H7 (cell line): ENCODE measurements at regions not wholly inside any gene's neighbourhood (a gene's known extent, or its start where the extent isn't known, plus 50 kb on each side); places are given as distances from the start of the nearest gene placed in this dataset.
"Not testable (repeated sequence)": the region's sequence is repeated elsewhere in the genome, so short reads cannot be mapped to it uniquely, and the experiment has no call there.

ENCODE experiments used
- DNase-seq: peaks from one replicate; pipeline ENCODE4 v3.0.0; 2012
- H3K27me3 ChIP-seq: 2 replicates; pipeline ENCODE4 v1.6.0; 2011; ENCODE audit warnings: mild to moderate bottlenecking, low read length; ENCODE audit not compliant: control insufficient read depth, insufficient read depth
- H3K36me3 ChIP-seq: replicated peaks from 2 replicates; pipeline ENCODE4 v1.5.1; 2011; ENCODE audit warnings: low read length; ENCODE audit not compliant: control insufficient read depth, insufficient read depth
- H3K4me3 ChIP-seq: 2 replicates; pipeline ENCODE4 v1.5.1; 2011; ENCODE audit warnings: low read depth, mild to moderate bottlenecking, control low read depth, low read length, moderate library complexity; ENCODE audit not compliant: insufficient read depth

DNA sequence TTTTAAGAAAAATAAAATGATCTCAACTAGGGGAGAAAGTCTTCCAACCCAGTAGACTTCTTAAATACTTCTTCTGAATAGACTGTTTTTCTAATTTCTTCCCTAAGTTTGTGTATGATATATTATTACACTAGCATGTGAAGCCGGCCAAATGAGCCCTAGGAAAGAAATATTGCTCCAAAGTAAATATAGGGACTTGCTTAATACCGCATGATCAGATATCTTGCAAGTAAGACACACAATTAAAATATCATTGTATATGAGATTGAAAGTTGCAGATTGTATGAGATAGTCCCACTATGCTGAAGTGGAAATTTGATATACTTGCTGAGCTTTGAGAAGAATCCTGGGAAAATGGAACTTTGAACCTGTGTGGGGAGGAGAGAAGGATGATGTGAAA lies 225.7 kb downstream of the BAMBI start:
- no peak overlapping the region for H3K4me3 ChIP-seq
- H3K36me3 ChIP-seq = no peaks in the 10 kb centered on the region
- no peak for DNase-seq
- no peaks in the 10 kb centered on the region for H3K27me3 ChIP-seq

DNA sequence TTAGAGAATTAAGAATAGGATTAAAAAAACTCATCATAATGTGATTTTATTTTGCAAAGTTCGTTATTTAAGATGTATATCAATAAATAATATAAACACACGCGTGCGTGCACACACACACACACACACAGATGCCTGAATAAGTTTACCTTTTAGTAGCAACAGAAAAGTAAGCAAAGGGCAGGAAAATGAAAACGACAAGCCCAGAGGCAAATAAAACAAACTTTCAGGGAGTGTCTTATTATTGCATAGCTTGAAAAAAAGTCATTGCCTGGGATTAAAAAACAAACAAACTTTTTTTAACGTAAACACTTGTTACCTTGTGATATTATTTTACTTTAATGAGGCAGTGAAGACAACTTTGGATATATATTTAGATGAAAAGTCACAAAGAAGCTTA lies 226.4 kb downstream of the BAMBI start:
- H3K27me3 ChIP-seq = no peaks in the 10 kb centered on the region
- no peak for DNase-seq
- no peak overlapping the region for H3K4me3 ChIP-seq
- H3K36me3 ChIP-seq = no peaks in the 10 kb centered on the region

DNA sequence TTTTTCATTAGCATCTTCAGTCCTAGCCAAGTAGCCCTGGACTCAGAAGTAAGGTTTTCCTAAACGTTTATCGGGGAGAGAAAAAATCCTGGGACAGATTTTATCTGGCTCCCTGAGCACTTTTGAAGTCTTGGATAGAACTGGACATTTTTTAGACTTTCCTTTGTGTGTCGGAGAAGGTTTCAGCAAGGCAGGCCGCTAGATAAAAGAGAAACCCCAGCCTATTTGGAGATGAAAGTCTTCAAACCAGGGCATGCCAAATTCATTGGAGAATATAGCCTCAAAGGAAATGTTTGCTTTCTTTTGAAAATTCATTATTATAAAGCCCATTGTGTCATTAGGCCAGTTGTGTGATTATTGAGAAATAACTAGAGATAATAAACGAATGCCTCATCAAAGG lies 228.1 kb downstream of the BAMBI start:
- DNase-seq = no peak
- H3K36me3 ChIP-seq = no peaks in the 10 kb centered on the region
- H3K27me3 ChIP-seq = no peaks in the 10 kb centered on the region
- H3K4me3 ChIP-seq = no peak overlapping the region

DNA sequence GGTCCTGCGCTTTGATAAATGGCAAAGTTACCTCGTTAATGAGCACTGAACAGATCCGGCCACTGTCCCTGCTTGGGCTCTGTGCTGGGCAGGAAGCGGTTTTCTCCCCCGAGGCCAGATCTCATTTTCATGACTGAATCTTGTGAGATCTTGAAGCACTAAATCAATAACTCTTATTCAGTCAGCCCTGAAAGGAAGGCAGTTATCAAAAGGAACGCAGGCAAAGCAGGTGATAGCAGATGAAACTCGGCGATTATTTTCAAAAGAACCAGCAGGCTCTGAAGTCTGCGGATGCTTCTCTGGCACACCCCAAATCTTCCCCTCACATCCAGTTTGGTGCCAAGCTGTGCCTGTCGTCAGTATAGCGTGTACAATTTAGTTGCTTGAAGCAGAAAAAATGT lies 228.7 kb downstream of the BAMBI start:
- H3K36me3 ChIP-seq = no peaks in the 10 kb centered on the region
- DNase-seq = no peak
- no peaks in the 10 kb centered on the region for H3K27me3 ChIP-seq
- no peak overlapping the region for H3K4me3 ChIP-seq

DNA sequence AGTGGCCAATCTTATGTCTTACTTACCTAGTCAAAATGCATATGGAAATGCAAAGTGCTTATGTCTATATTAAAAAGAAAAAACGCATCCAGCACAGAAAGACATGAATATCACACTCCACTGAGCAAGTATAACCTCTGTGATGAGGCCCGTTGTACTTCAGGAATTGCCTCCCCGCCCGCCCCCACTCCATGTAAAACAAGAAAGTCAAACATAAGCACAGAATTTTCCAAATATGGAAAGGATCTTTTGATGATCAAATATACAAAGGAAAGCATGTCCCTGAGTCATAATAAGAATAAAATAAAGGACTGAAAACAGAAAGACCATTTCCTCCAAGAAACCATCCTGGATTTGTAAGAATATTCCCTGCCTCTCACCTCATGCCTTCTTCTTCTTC lies 229.1 kb downstream of the BAMBI start:
- DNase-seq = no peak
- Histone ChIP-seq H3K4me3 (no peak overlapping the region), H3K36me3 (no peaks in the 10 kb centered on the region), H3K27me3 (no peaks in the 10 kb centered on the region)

DNA sequence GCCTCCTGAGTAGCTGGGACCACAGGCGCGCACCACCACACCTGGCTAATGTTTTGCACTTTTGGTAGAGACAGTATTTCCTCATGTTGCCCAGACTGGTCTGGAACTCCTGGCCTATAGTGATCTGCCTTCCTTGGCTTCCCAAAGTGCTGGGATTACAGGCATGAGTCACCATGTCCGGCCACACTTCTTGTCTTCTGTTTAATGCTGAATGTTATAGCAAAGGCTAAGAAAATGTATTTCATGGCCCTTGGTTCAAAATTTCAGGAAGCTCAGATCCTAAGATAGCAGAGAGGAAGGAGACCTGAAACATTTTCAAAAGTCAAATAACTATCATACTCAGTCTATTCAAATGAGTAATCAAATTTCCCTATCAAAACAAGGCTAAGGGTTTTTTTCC lies 229.6 kb downstream of the BAMBI start:
- Histone ChIP-seq H3K27me3 (no peaks in the 10 kb centered on the region), H3K4me3 (no peak overlapping the region), H3K36me3 (no peaks in the 10 kb centered on the region)
- no peak for DNase-seq

DNA sequence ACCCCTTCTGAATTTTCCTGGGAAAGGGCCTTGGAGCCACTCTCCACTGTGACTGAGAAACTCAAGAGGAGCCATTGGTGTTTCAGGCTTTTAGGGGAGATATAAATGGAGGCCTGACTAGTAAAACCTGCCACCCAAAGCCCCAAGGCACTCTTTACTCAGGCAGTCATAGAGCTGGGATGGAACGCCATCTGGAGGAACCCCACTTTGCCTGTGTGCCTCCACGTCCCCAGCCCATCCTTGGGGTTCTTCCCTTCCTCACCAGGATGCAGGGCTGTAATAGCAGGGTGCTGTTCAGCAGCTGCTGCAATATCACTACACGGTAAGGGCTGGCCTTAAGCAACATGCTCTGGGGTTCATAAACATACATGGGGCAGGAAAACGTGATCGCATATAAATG lies 232.6 kb downstream of the BAMBI start:
- no peak for DNase-seq
- H3K27me3 ChIP-seq = no peaks in the 10 kb centered on the region

DNA sequence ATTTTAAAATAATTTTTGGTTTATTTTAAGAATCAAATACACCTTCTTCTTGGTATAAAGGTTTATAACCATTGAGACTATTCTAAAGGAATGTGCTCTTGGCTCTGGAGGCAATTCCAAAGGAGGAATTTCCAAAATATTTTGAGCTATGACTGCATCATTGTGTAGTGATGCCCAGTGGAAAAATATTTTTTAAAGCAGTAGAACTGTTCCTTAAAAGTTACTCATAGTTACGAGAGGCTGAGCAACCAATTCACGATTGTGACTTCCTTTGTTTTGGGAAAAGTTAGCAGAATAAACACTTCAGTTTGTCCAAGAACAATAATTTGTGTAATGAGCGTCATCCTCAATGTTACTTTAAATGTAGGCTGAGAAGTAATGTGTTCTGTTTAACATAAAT lies 233.6 kb downstream of the BAMBI start:
- no peak for DNase-seq
- Histone ChIP-seq H3K27me3 (no peaks in the 10 kb centered on the region), H3K36me3 (no peaks in the 10 kb centered on the region), H3K4me3 (no peak overlapping the region)

More for the DNA sequence above, 232.6 kb downstream of the BAMBI start:
- Histone ChIP-seq H3K4me3 (no peak overlapping the region), H3K36me3 (no peaks in the 10 kb centered on the region)

DNA sequence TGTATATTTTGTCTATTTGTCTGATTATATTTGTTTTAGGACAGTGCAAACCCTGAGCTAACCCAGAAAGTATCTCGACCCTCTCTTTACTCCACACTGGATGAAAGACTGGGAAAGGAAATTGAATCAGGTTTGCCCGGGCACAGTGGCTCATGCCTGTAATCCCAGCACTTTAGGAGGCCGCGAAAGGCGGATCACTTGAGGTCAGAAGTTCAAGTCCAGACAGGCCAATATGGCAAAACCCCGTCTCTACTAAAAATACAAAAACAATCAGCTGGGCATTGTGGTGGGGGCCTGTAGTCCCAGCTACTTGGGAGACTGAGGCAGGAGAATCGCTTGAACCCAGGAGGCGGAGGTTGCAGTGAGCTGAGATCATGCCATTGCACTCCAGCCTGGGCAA lies 234.2 kb downstream of the BAMBI start:
- not testable (repeated sequence) for DNase-seq, H3K27me3 ChIP-seq, H3K4me3 ChIP-seq, H3K36me3 ChIP-seq

DNA sequence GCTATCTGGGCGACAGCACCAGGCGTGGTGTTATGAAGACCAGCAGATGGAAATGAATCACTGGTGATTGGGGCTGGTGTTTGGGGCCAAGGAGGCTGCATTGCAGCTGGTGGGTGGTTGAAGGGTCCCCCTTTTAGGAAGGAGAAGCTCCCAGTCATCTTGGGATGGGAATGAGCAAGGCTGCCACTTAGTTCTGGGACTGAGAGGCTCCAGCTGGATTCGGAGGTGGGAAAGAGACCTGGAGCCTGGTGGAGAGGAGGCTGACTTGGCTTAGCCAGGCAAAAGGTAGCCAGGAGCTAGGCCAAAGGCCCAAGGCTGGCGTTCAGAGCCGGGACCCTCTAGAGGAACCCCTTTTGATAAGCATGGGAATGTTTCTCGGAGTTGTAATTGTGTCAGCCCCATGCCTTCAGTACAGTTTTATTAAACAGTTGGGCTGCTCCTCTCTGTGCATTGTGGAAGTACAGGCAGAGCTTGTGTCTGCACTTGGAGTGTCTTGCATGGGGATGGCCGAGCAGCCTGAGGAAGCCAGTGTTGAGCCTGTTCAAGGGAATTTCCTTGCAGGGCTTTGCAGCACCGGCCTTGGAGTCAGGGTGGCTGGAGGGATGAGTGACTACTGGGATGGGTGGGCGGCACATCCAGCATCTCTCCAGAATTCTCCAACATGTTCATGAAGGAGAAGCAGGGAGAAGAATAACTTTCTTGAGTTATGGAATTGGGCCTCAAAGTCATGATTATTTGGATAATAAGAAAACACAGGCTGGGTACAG lies 234.9 kb downstream of the BAMBI start:
- Histone ChIP-seq H3K36me3 (no peaks in the 10 kb centered on the region), H3K4me3 (no peak overlapping the region), H3K27me3 (no peaks in the 10 kb centered on the region)
- DNase-seq = no peak

DNA sequence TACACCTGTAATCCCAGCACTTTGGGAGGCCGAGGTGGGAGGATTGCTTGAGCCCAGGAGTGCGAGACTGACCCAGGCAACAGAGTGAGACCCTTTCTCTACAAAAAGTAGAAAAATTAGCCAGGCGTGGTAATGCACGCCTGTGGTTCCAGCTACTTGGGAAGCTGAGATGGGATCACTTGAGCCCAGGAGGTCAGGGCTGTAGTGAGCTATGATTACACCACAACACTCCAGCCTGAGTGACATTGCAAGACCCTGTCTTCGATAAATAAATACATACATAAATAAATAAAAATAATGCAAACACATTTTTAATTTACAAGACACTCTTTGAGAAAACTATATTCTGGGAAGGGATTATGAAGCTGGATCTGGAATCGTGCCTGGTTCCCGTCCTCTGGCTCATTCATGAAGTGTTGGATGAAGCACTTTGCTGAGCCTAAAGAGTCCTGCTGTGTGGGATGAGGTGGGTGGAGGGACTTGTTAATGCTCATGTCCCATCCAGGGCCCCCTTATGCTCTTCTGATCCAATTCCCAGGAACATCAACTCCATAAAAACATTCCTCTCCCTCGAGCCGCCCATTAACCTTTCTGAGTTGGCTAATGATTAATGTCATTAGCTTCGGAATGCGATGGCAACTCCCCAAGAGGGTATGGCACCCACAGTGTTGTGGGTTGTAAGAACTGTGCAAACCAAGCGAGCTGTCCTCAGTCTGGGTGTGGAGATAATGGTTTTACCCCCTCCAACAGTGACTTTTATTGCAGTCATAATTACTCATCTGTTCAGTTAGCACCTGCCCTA lies 236.3 kb downstream of the BAMBI start:
- Histone ChIP-seq H3K36me3 (no peaks in the 10 kb centered on the region), H3K4me3 (no peak overlapping the region), H3K27me3 (no peaks in the 10 kb centered on the region)
- no peak for DNase-seq

DNA sequence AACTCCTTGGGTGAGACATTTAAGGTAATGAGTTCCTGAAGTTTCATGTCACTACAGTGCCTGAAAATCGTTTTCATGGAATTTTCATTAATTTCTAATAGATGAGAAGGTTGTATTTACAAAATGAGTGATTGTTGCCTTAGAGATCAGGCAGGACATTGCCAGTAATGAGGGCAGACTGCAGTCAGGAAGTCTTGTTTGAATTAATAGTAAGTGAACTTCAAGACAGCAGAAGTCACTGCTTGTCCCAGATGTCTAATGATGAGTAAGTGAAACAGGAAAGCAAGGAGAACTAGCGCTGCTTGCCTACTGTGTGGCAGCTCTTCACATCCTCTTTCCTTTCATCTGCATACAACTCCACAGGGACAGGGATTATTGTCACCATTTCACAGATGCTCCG lies 237.4 kb downstream of the BAMBI start:
- no peak for DNase-seq
- no peak overlapping the region for H3K4me3 ChIP-seq

DNA sequence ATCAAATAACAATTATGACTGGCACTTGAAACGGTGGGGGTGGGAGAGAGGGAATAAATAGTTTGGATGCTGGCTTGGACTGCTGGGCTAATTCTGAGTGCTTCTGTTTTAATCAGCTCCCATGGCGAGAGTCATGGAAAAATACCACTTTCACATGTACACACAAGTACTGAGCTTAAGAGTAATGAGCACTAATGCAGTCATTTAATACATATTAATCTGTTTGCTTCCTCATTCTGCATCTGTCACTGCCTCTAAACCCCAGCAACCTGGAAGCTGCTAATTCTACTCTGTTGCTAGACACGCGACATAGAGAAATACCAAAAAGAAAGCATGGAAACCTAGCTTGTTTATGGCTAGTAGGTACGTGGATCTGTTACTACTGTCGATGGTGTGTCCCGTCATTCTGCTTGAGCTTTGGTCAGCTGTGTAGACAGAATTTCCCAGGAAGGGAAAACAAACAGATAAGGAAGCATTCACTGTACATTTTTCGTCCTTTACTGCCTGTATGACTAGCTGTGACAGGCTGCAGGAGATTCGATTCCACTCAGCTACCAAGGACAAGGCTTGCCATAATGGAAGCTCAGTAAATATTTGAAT lies 238.8 kb downstream of the BAMBI start:
- H3K4me3 ChIP-seq = no peak overlapping the region
- H3K27me3 ChIP-seq = no peaks in the 10 kb centered on the region
- DNase-seq = no peak
- no peaks in the 10 kb centered on the region for H3K36me3 ChIP-seq

More for the DNA sequence above, 237.4 kb downstream of the BAMBI start:
- no peaks in the 10 kb centered on the region for H3K36me3 ChIP-seq
- no peaks in the 10 kb centered on the region for H3K27me3 ChIP-seq

DNA sequence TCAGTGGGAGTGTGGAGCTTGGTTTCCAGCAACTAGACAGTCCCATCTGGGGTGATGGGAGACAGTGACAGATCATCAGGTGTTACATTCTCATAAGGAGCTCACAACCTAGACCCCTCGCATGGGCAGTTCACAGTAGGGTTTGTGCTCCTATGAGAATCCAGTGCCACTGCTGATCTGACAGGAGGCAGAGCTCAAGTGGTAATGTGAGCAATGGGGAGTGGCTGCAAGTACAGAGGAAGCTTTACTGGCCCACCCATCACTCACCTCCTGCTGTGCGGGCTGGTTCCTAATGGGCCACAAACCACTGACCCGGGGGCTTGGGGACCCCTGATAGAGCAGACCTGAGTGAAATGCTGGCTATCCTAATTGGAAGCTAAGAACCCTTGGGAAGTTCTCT lies 242.8 kb downstream of the BAMBI start:
- no peaks in the 10 kb centered on the region for H3K36me3 ChIP-seq

DNA sequence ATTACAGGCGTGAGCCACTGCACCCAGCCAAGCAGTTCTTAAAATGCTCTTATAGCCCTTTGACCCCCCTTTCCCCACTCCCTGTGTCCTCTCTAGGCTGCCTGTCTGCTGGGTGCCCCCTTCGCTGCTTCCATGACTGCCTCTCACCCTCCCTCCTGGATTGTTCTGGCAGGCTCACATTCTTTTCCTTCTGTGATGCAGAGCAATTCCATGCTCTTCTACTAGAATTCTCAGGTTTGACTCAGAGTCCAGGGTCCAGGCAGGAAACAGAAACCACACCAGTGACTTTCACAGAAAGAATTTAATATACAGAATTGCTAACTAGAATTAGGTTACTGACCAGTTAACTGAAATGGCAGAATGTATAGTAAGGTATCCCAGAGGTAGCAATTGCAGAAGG lies 244.8 kb downstream of the BAMBI start:
- H3K36me3 ChIP-seq = no peaks in the 10 kb centered on the region
- DNase-seq = peak; percentile 46
- H3K27me3 ChIP-seq = peaks cover 7% of the 10 kb centered on the region; the same call in 1 of the 2 replicates
- H3K4me3 ChIP-seq = no peak overlapping the region

More for the DNA sequence above, 242.8 kb downstream of the BAMBI start:
- peaks cover 2% of the 10 kb centered on the region; the same call in 1 of the 2 replicates for H3K27me3 ChIP-seq
- no peak overlapping the region for H3K4me3 ChIP-seq
- DNase-seq = no peak
